ENCODE measurements at regions not wholly inside any gene's neighbourhood (a gene's known extent, or its start where the extent isn't known, plus 50 kb on each side); places are given as distances from the start of the nearest gene placed in this dataset.

DNA sequence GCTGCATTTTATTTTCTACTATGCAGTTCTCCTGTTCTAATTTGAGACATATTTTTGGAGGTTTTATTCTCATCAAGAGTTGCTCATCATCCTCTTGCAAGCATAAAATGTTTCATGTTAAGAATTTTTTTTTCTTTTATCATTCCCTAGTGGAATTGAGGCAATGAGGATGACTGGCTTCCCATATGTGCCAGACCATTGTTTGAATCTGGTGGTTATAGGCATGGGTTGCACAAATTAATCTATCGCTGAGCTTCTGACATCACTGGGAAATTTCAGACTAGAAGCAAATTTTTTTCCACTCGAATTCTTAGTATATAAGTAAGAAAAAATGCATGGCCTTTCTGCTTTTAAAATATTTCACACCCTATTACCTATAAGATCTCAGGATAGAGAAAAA is 279.1 kb upstream of the PLSCR5 start:
- Histone ChIP-seq H3K4me1 (ENCODE audit: control insufficient read depth in 1 of 2, insufficient read depth in 2 of 2, low read depth in 1 of 2, low read length in 1 of 2) (no peaks in the 10 kb centered on the region; a peak in 1 of 4 replicates), H3K4me3 (ENCODE audit: low read depth in 2 of 2, low read length in 1 of 2) (no peak overlapping the region), H3K27me3 (ENCODE audit: insufficient read depth) (no peaks in the 10 kb centered on the region), H2AFZ (ENCODE audit: low read depth) (no peak overlapping the region), H3K9ac (no peak overlapping the region), H3F3A (replicated peaks; ENCODE audit: insufficient read depth) (no peaks in the 10 kb centered on the region), H3K9me3 (no peaks in the 10 kb centered on the region), H3K9me2 (no peaks in the 10 kb centered on the region), H3K4me2 (no peak overlapping the region), H3K79me2 (ENCODE audit: insufficient read depth) (no peaks in the 10 kb centered on the region), H4K20me1 (ENCODE audit: insufficient read depth) (no peaks in the 10 kb centered on the region), H3K27ac (ENCODE audit: low read depth in 2 of 2, low read length in 1 of 2) (no peak overlapping the region), H3K36me3 (replicated peaks in 1 of 2; ENCODE audit: control insufficient read depth in 1 of 2, insufficient read depth in 2 of 2, low read length in 1 of 2) (no peaks in the 10 kb centered on the region)
- POLR2A ChIA-PET: no interaction called here
- WGBS (ENCODE audit: low lambda C conversion rate): 5% methylated on average over 2 of the region's 2 CpGs
- CTCF ChIA-PET: no interaction called here
- no peak for TF ChIP-seq TCF12 (IDR thresholded peaks at IDR 0.05)
- TF ChIP-seq FOXM1 (IDR thresholded peaks at IDR 0.05; ENCODE audit: low read depth): no peak
- TF ChIP-seq JUND (IDR thresholded peaks at IDR 0.05): no peak
- no peak for TF ChIP-seq RFX5 (IDR thresholded peaks at IDR 0.05; ENCODE audit: low read length)
- TF ChIP-seq FOXJ3 (CRISPR knock-in tag; IDR thresholded peaks at IDR 0.05): no peak
- TF ChIP-seq EZH2phosphoT487 (IDR thresholded peaks at IDR 0.05; ENCODE audit: borderline replicate concordance, low read depth): no peak
- TF ChIP-seq GATA2 (CRISPR knock-in tag; IDR thresholded peaks at IDR 0.05): no peak
- TF ChIP-seq, protein P1, sequence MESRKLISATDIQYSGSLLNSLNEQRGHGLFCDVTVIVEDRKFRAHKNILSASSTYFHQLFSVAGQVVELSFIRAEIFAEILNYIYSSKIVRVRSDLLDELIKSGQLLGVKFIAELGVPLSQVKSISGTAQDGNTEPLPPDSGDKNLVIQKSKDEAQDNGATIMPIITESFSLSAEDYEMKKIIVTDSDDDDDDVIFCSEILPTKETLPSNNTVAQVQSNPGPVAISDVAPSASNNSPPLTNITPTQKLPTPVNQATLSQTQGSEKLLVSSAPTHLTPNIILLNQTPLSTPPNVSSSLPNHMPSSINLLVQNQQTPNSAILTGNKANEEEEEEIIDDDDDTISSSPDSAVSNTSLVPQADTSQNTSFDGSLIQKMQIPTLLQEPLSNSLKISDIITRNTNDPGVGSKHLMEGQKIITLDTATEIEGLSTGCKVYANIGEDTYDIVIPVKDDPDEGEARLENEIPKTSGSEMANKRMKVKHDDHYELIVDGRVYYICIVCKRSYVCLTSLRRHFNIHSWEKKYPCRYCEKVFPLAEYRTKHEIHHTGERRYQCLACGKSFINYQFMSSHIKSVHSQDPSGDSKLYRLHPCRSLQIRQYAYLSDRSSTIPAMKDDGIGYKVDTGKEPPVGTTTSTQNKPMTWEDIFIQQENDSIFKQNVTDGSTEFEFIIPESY (IDR thresholded peaks at IDR 0.05; ENCODE audit: borderline replicate concordance, low read depth): no peak
- no peak for DNase-seq

DNA sequence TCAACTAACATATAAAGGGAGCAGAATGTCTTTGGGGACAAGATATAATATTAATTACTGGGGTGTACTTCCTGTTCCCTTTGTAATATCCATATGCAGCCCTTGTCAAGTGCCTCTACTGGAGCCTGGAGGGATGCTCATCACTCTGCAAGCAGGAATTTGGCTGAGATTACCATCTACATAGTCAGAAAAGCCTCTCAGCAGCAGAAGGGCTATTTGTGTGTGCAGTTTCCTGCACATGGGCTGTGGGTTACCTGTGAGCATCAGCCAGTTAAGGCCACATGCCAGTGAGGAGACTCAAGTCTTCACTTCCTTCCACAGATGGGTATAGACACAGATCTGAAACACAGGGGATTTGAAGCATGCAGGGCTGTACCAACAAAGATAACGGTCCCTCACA is 278.1 kb upstream of the PLSCR5 start:
- no peak overlapping the region for H3K27ac ChIP-seq (ENCODE audit: low read depth in 2 of 2, low read length in 1 of 2)
- CTCF ChIA-PET: interaction anchor here (0.7 kb wide), 1 partner anchor 55 kb away, joined by 3 read pairs; no protein-coding TSS in a partner anchor

More for the DNA sequence above, 278.1 kb upstream of the PLSCR5 start:
- Histone ChIP-seq H3K9ac (no peak overlapping the region), H3K4me3 (ENCODE audit: low read depth in 2 of 2, low read length in 1 of 2) (no peak overlapping the region), H3K9me3 (no peaks in the 10 kb centered on the region), H2AFZ (ENCODE audit: low read depth) (no peak overlapping the region), H3K36me3 (replicated peaks in 1 of 2; ENCODE audit: control insufficient read depth in 1 of 2, insufficient read depth in 2 of 2, low read length in 1 of 2) (no peaks in the 10 kb centered on the region), H3F3A (replicated peaks; ENCODE audit: insufficient read depth) (no peaks in the 10 kb centered on the region), H3K4me1 (ENCODE audit: control insufficient read depth in 1 of 2, insufficient read depth in 2 of 2, low read depth in 1 of 2, low read length in 1 of 2) (no peaks in the 10 kb centered on the region; a peak in 1 of 4 replicates), H3K27me3 (ENCODE audit: insufficient read depth) (no peaks in the 10 kb centered on the region), H4K20me1 (ENCODE audit: insufficient read depth) (no peaks in the 10 kb centered on the region), H3K4me2 (no peak overlapping the region), H3K79me2 (ENCODE audit: insufficient read depth) (no peaks in the 10 kb centered on the region), H3K9me2 (no peaks in the 10 kb centered on the region)
- TF ChIP-seq FOXM1 (IDR thresholded peaks at IDR 0.05; ENCODE audit: low read depth): no peak
- TF ChIP-seq GATA2 (CRISPR knock-in tag; IDR thresholded peaks at IDR 0.05): no peak
- TF ChIP-seq FOXJ3 (CRISPR knock-in tag; IDR thresholded peaks at IDR 0.05): no peak
- TF ChIP-seq CHD2 (IDR thresholded peaks at IDR 0.05; ENCODE audit: low read length, partially characterized antibody): no peak
- no peak for TF ChIP-seq JUND (IDR thresholded peaks at IDR 0.05)
- TF ChIP-seq EZH2phosphoT487 (IDR thresholded peaks at IDR 0.05; ENCODE audit: borderline replicate concordance, low read depth): no peak
- TF ChIP-seq, protein P2, sequence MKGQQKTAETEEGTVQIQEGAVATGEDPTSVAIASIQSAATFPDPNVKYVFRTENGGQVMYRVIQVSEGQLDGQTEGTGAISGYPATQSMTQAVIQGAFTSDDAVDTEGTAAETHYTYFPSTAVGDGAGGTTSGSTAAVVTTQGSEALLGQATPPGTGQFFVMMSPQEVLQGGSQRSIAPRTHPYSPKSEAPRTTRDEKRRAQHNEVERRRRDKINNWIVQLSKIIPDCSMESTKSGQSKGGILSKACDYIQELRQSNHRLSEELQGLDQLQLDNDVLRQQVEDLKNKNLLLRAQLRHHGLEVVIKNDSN (IDR thresholded peaks at IDR 0.05; ENCODE audit: borderline replicate concordance, low read depth): no peak
- WGBS (ENCODE audit: low lambda C conversion rate): 4% methylated on average over 1 of the region's 1 CpG
- POLR2A ChIA-PET: no interaction called here
- no peak for DNase-seq

All from SK-N-SH (cell line).